IMR-90 (cell line): ENCODE measurements at regions not wholly inside any gene's neighbourhood (a gene's known extent, or its start where the extent isn't known, plus 50 kb on each side); places are given as distances from the start of the nearest gene placed in this dataset.
A peak's percentile ranks its signal among the peaks of the same experiment; 100 is the strongest.

Experiments used
- ATAC-seq: fragments of 200-7000 bp; cut with Tn5 transposase; 2 replicates; pipeline ENCODE4 v1.9.1; 2020; ENCODE audit warnings: low read depth, mild to moderate bottlenecking, moderate library complexity
- BruUV-seq: library from RNA; stranded (reverse); fragments of 400-500 nt; replicated peaks from 2 replicates; lab custom pipeline; 2021; lab: Mats Ljungman, UMichigan
- CTCF ChIA-PET: fragments of 300-600 bp; formaldehyde crosslinking; extraction: SDS; loops from one replicate; lab custom pipeline; 2021; ENCODE audit warnings: antibody characterized with exemption; lab: Yijun Ruan, JAX
- POLR2A ChIA-PET: fragments of 300-600 bp; sonication (Branson Sonifier 250); formaldehyde crosslinking; loops from one replicate; lab custom pipeline; 2022; ENCODE audit warnings: antibody characterized with exemption; ENCODE audit not compliant: unreplicated experiment; lab: Charles Lee
- DNase-seq: peaks from one replicate; pipeline ENCODE4 v3.0.0; 2013
- H2AFZ ChIP-seq: replicated peaks from 2 replicates; pipeline ENCODE3; 2013; ENCODE audit warnings: low read length, mild to moderate bottlenecking; ENCODE audit not compliant: poor library complexity
- H2AK5ac ChIP-seq: 2 replicates; pipeline ENCODE4 v1.6.1; 2013; ENCODE audit warnings: low read depth, low read length, inconsistent platforms
- H2AK9ac ChIP-seq: replicated peaks from 2 replicates; pipeline ENCODE3; 2013; ENCODE audit warnings: mild to moderate bottlenecking, low read depth, low read length, moderate library complexity; ENCODE audit not compliant: poor library complexity
- H2BK120ac ChIP-seq: 2 replicates; pipeline ENCODE4 v1.6.1; 2013; ENCODE audit warnings: low read depth, low read length, inconsistent platforms
- H2BK15ac ChIP-seq: 3 replicates; pipeline ENCODE4 v1.6.1; 2013; ENCODE audit warnings: low read depth, low read length, inconsistent platforms
- H2BK20ac ChIP-seq: 2 replicates; pipeline ENCODE4 v1.6.1; 2013; ENCODE audit warnings: low read depth, mild to moderate bottlenecking, inconsistent platforms, low read length, moderate library complexity
- H2BK5ac ChIP-seq: 2 replicates; pipeline ENCODE4 v1.6.1; 2013; ENCODE audit warnings: mild to moderate bottlenecking, low read depth, low read length, inconsistent platforms; ENCODE audit not compliant: poor library complexity, severe bottlenecking
- H3K14ac ChIP-seq: replicated peaks from 2 replicates; pipeline ENCODE4 v1.6.1; 2013; ENCODE audit warnings: low read depth, low read length, inconsistent platforms
- H3K18ac ChIP-seq: 2 replicates; pipeline ENCODE4 v1.6.1; 2013; ENCODE audit warnings: low read depth, low read length, control low read depth
- H3K23ac ChIP-seq: 2 replicates; pipeline ENCODE4 v1.6.1; 2013; ENCODE audit warnings: low read depth, low read length, inconsistent platforms
- H3K27ac ChIP-seq: 2 replicates; pipeline ENCODE4 v1.5.1; 2013; ENCODE audit warnings: mild to moderate bottlenecking, control low read depth, low read length; ENCODE audit not compliant: insufficient read depth
- H3K27me3 ChIP-seq: 2 replicates; pipeline ENCODE4 v1.6.1; 2013; ENCODE audit warnings: low read length; ENCODE audit not compliant: control insufficient read depth, insufficient read depth
- H3K36me3 ChIP-seq: 2 replicates; pipeline ENCODE4 v1.6.1; 2013; ENCODE audit warnings: low read length, mixed read lengths; ENCODE audit not compliant: control insufficient read depth, insufficient read depth
- H3K4ac ChIP-seq: 2 replicates; pipeline ENCODE4 v1.6.1; 2013; ENCODE audit warnings: low read depth, low read length, inconsistent platforms
- H3K4me1 ChIP-seq: 2 replicates; pipeline ENCODE4 v1.6.1; 2013; ENCODE audit warnings: low read length, mixed read lengths; ENCODE audit not compliant: control insufficient read depth, insufficient read depth
- H3K4me2 ChIP-seq: 2 replicates; pipeline ENCODE4 v1.6.1; 2013; ENCODE audit warnings: low read depth, mild to moderate bottlenecking, control low read depth, low read length, moderate library complexity
- H3K4me3 ChIP-seq: 2 replicates; pipeline ENCODE4 v1.5.1; 2013; ENCODE audit warnings: low read depth, mild to moderate bottlenecking, control low read depth, low read length, moderate library complexity; ENCODE audit not compliant: insufficient read depth
- H3K56ac ChIP-seq: 2 replicates; pipeline ENCODE4 v1.6.1; 2013; ENCODE audit warnings: low read length, inconsistent platforms; ENCODE audit not compliant: insufficient read depth; ENCODE audit errors: extremely low read depth
- H3K79me1 ChIP-seq, 2 experiments: 2 replicates each; pipeline ENCODE4 v1.6.1; 2013; ENCODE audit warnings: low read length in 2 of 2, inconsistent platforms in 1 of 2, low read depth in 1 of 2
- H3K9ac ChIP-seq: 2 replicates; pipeline ENCODE4 v1.6.1; 2013; ENCODE audit warnings: low read depth, low read length, control low read depth
- H3K9me1 ChIP-seq: 2 replicates; pipeline ENCODE4 v1.6.1; 2013; ENCODE audit warnings: low read length, inconsistent platforms; ENCODE audit not compliant: insufficient read depth
- H3K9me3 ChIP-seq: 2 replicates; pipeline ENCODE4 v1.6.1; 2013; ENCODE audit warnings: low read length; ENCODE audit not compliant: control insufficient read depth, insufficient read depth
- H4K20me1 ChIP-seq: 2 replicates; pipeline ENCODE4 v1.6.1; 2013; ENCODE audit warnings: low read length, inconsistent platforms; ENCODE audit not compliant: insufficient read depth
- H4K5ac ChIP-seq: 2 replicates; pipeline ENCODE4 v1.6.1; 2013; ENCODE audit warnings: mild to moderate bottlenecking, low read depth, low read length, control low read depth
- H4K8ac ChIP-seq, 2 experiments: 2 replicates each; pipeline ENCODE4 v1.6.1; 2013; ENCODE audit warnings: low read depth in 2 of 2, low read length in 2 of 2, control low read depth in 1 of 2, inconsistent platforms in 1 of 2
- H4K91ac ChIP-seq: 2 replicates; pipeline ENCODE4 v1.6.1; 2013; ENCODE audit warnings: low read depth, low read length, inconsistent platforms; ENCODE audit not compliant: insufficient read depth
- BHLHE40 ChIP-seq: fragments of 150-350 bp; IDR thresholded peaks from 2 replicates; pipeline ENCODE4 v1.6.1; 2016; ENCODE audit warnings: mild to moderate bottlenecking, low read depth, low read length
- CEBPB ChIP-seq: IDR thresholded peaks from 2 replicates; pipeline ENCODE4 v1.6.1; 2012; ENCODE audit warnings: low read depth, low read length, improper control_type of control experiment
- CHD1 ChIP-seq: IDR thresholded peaks from 2 replicates; pipeline ENCODE4 v1.6.1; 2012; ENCODE audit warnings: low read depth, low read length, improper control_type of control experiment
- CTCF ChIP-seq: conservative IDR thresholded peaks from 2 replicates; pipeline ENCODE4 v1.5.1; 2012; ENCODE audit warnings: mild to moderate bottlenecking, low read depth, low read length, improper control_type of control experiment
- ELK1 ChIP-seq: fragments of 150-350 bp; IDR thresholded peaks from 2 replicates; pipeline ENCODE4 v1.6.1; 2016; ENCODE audit warnings: low read depth, mild to moderate bottlenecking, low read length, moderate library complexity, borderline replicate concordance
- FOS ChIP-seq: fragments of 150-350 bp; IDR thresholded peaks from 2 replicates; pipeline ENCODE4 v1.6.1; 2016; ENCODE audit warnings: low read depth, low read length
- MAFK ChIP-seq: IDR thresholded peaks from 2 replicates; pipeline ENCODE4 v1.6.1; 2012; ENCODE audit warnings: low read depth, low read length, improper control_type of control experiment
- MAZ ChIP-seq: IDR thresholded peaks from 2 replicates; pipeline ENCODE4 v1.6.1; 2012; ENCODE audit warnings: low read depth, mild to moderate bottlenecking, low read length, improper control_type of control experiment, moderate library complexity, borderline replicate concordance
- MXI1 ChIP-seq: IDR thresholded peaks from 2 replicates; pipeline ENCODE4 v1.6.1; 2012; ENCODE audit warnings: low read depth, mild to moderate bottlenecking, low read length, moderate library complexity, borderline replicate concordance
- NFE2L2 ChIP-seq: fragments of 150-350 bp; IDR thresholded peaks from 2 replicates; pipeline ENCODE4 v1.6.1; 2016; ENCODE audit warnings: low read depth, mild to moderate bottlenecking, low read length
- POLR2A ChIP-seq: IDR thresholded peaks from 2 replicates; pipeline ENCODE4 v1.6.1; 2012; ENCODE audit warnings: mild to moderate bottlenecking, low read depth, low read length
- RAD21 ChIP-seq: IDR thresholded peaks from 2 replicates; pipeline ENCODE4 v1.6.1; 2012; ENCODE audit warnings: low read length, improper control_type of control experiment
- RCOR1 ChIP-seq: IDR thresholded peaks from 2 replicates; pipeline ENCODE4 v1.6.1; 2012; ENCODE audit warnings: mild to moderate bottlenecking, low read length, improper control_type of control experiment; ENCODE audit not compliant: insufficient replicate concordance
- RFX5 ChIP-seq: IDR thresholded peaks from 2 replicates; pipeline ENCODE4 v1.8.0; 2012; ENCODE audit warnings: low read depth, mild to moderate bottlenecking, low read length, moderate library complexity
- SMC3 ChIP-seq: fragments of 150-350 bp; IDR thresholded peaks from 2 replicates; pipeline ENCODE4 v1.6.1; 2016; ENCODE audit warnings: low read depth, mild to moderate bottlenecking, antibody characterized with exemption, low read length, moderate library complexity
- USF2 ChIP-seq: fragments of 150-350 bp; IDR thresholded peaks from 2 replicates; pipeline ENCODE4 v1.6.1; 2017; ENCODE audit warnings: mild to moderate bottlenecking, antibody characterized with exemption, low read length, low read depth
- WGBS, 2 experiments: methylation state at CpG; one replicate each; pipeline versions ENCODE4 v1.1.5 to v1.1.7; 2013; ENCODE audit warnings: missing lambda C conversion rate in 2 of 2; ENCODE audit not compliant: insufficient read length in 1 of 2; ENCODE audit errors: extremely low coverage in 2 of 2; 5-methylcytosine and 5-hydroxymethylcytosine counted together
- dilution Hi-C: fragments of 300-500 bp; cut with HindIII; formaldehyde crosslinking; loops from one replicate; pipeline ENCODE4 v1.14.3; 2018; ENCODE audit warnings: low sequenced_read_pairs; ENCODE audit not compliant: unreplicated experiment
- in situ Hi-C: fragments of 300-500 bp; cut with MboI; formaldehyde crosslinking; loops from 3 replicates; pipeline ENCODE4 v1.14.3; 2019; ENCODE audit warnings: low sequenced_read_pairs, inconsistent platforms, mixed read lengths
- intact Hi-C: fragments of 100-400 bp; cut with micrococcal nuclease; formaldehyde crosslinking; loops from 2 replicates; pipeline ENCODE4 v1.10.0; 2022

GRCh38 chr13:76677043-76677442 lies 209.2 kb downstream of the KCTD12 start:
- no peak overlapping the region for H3K14ac ChIP-seq
- DNase-seq (peak; percentile 43), ATAC-seq (no peak)
- no peak overlapping the region for H2AK5ac ChIP-seq
- H3K56ac ChIP-seq = no peak overlapping the region
- no peak overlapping the region for H3K27ac ChIP-seq
- in situ Hi-C loops (no loop called here), intact Hi-C loops (no loop called here), dilution Hi-C loops (no loop called here)
- H4K20me1 ChIP-seq = no peaks in the 10 kb centered on the region
- no peaks in the 10 kb centered on the region for H3K4me1 ChIP-seq
- WGBS, 2 experiments = no CpG with 5 or more reads among the region's 3 CpGs
- no peak overlapping the region for H2AFZ ChIP-seq
- H2BK5ac ChIP-seq = no peak overlapping the region
- TF ChIP-seq FOS = no peak
- no peak for TF ChIP-seq ELK1
- TF ChIP-seq MAZ = no peak
- no peak for TF ChIP-seq RAD21
- no peak for TF ChIP-seq SMC3
- no peak for TF ChIP-seq NFE2L2
- no peak for TF ChIP-seq MAFK
- no peak for TF ChIP-seq MXI1
- TF ChIP-seq CTCF = no peak
- no peak for TF ChIP-seq USF2
- no peak for TF ChIP-seq CEBPB
- TF ChIP-seq RFX5 = no peak
- no peak for TF ChIP-seq BHLHE40
- no peak for TF ChIP-seq POLR2A
- TF ChIP-seq RCOR1 = no peak
- TF ChIP-seq CHD1 = no peak
- H2BK20ac ChIP-seq = no peak overlapping the region
- no peaks in the 10 kb centered on the region for H3K9me1 ChIP-seq
- H3K9me3 ChIP-seq = no peaks in the 10 kb centered on the region
- ChIA-PET POLR2A (no interaction called here), CTCF (interaction anchor here (1.1 to 1.6 kb wide), 2 partner anchors 8 to 208 kb away, joined by 6 read pairs; partner anchors contain the start of gene KCTD12)
- BruUV-seq = no TSS peak
- no peak overlapping the region for H4K5ac ChIP-seq
- H2BK120ac ChIP-seq = no peak overlapping the region
- H3K4me2 ChIP-seq = no peak overlapping the region
- no peaks in the 10 kb centered on the region for H3K79me1 ChIP-seq
- H3K18ac ChIP-seq = no peak overlapping the region
- no peak overlapping the region for H3K9ac ChIP-seq
- H2AK9ac ChIP-seq = no peak overlapping the region
- no peak overlapping the region for H2BK15ac ChIP-seq
- H3K4ac ChIP-seq = no peak overlapping the region
- no peaks in the 10 kb centered on the region for H3K36me3 ChIP-seq
- no peak overlapping the region for H4K8ac ChIP-seq
- H3K23ac ChIP-seq = no peak overlapping the region
- H4K91ac ChIP-seq = no peak overlapping the region
- H3K27me3 ChIP-seq = no peaks in the 10 kb centered on the region
- H3K4me3 ChIP-seq = no peak overlapping the region
